Activated naive CD4-positive, alpha-beta T cell treated with anti-CD3 and anti-CD28 coated beads, Interleukin-2, amount 50 U/mL, for 72 hours (primary cell): ENCODE measurements at regions not wholly inside any gene's neighbourhood (a gene's known extent, or its start where the extent isn't known, plus 50 kb on each side); places are given as distances from the start of the nearest gene placed in this dataset.

ENCODE experiments used
- ATAC-seq, 2 donors: fragments of 150-1000 bp; cut with Tn5 transposase; 2 replicates each; pipeline ENCODE4 v1.10.0; 2021; ENCODE audit warnings: mild to moderate bottlenecking in 2 of 2, moderate library complexity in 2 of 2
- DNase-seq, 2 donors: peaks; one replicate each; pipeline ENCODE4 v3.0.0; 2021 to 2022; ENCODE audit warnings: low spot score in 2 of 2
- H3K27ac Mint-ChIP-seq, 2 donors: one replicate each; pipeline ENCODE4 v1.8.0; 2022; ENCODE audit warnings: mild to moderate bottlenecking in 2 of 2, mixed read lengths in 2 of 2
- H3K36me3 Mint-ChIP-seq, 2 donors: one replicate each; pipeline ENCODE4 v1.8.0; 2022; ENCODE audit warnings: mixed read lengths in 2 of 2
- H3K9me3 Mint-ChIP-seq, 2 donors: one replicate each; pipeline ENCODE4 v1.8.0; 2022; ENCODE audit warnings: mixed read lengths in 2 of 2

DNA sequence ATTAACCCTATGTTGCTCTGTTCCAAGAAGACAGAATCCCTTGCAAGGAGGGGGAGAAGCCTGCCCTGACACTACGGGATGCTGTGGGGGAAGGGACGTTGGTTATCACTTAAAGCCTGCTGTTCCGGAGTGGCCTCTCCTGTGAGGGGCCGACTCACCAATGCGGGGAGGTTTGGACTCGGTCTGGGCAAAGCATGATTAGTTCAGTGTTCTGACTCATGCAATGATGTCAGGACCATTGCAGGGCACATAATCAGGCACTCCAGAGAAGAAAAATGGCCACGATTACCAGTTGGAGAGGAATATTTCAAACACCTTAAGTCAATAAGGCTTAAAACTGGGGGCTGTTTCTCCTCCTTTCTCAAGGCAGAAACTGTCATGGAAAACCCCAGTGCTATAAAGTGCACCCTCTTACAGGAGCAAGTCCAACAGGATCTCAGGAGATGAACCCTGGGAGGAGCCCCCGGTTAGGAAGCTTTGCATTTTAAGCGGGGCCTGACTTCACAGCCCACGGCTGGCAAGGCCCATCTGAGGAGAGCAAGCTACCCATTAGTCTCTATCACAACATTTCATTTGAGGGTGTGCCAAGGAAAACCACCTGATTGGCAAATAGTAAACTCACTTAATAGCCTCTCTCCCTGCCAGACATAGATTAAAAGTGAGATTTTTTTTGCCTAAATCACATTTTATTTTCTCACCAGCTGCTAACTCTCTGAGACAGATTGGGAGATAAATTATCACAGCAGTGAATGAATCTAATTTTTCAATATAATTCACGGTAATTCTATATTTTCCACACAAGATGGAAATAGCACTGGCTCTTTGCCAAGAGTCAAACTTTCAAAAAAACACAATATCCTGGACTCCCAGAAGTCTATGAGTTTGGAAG lies 202.5 kb downstream of the C1orf94 start:
- Mint-ChIP-seq H3K27ac (no peak overlapping the region), H3K36me3 (no peaks in the 10 kb centered on the region), H3K9me3 (no peaks in the 10 kb centered on the region)
- ATAC-seq: no peak
- no peak for DNase-seq

DNA sequence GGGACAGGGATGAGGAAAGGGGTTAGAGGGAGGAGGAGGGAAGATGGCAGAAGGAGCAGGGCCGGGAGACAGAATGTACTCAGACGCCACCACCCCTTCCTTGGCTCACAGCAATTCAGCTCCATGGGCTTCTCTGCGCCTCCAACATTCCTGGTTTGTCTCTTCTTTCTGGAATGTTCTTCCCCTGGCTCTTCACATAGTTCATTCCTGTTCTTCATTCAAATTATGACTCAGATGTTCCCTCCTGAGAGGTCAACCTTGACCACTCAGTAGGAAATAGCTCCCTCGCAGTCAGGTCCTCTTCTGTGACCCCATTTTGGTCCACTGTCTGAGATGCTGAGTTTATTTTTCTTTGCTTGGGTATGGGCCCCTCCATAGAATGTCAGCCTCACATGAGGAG lies 203.2 kb downstream of the C1orf94 start:
- H3K36me3 Mint-ChIP-seq: no peaks in the 10 kb centered on the region
- H3K27ac Mint-ChIP-seq: no peak overlapping the region
- ATAC-seq: no peak
- no peak for DNase-seq
- no peaks in the 10 kb centered on the region for H3K9me3 Mint-ChIP-seq

DNA sequence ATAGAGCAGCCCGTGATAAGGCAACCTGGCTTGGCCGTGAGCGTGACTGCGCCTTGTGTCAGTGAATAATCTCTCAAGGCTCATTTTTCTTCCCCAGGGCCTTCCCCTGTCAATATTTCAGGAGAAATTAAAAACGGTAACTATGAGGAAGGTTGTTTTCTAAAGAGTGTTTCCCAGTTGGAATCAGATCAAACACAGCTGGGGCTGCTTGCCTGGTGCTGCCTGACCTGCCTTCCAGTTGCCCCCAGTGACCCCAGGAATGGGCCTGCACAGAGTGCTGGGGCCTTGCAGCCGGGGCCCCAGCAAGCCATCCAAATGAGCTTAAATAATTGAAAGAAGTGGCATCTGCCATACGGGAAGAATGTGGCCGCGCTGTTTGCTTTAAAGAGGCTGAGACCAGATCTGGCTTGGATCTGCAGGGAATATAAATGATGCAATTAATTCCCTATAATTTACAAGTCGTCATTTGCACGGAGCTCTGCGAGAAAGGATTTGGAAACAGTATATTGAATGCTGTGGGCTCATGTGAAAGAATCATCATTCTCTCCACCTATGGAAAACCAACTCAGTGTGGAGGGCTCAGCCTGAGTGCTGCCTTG lies 203.9 kb downstream of the C1orf94 start:
- H3K9me3 Mint-ChIP-seq: no peaks in the 10 kb centered on the region
- H3K36me3 Mint-ChIP-seq: no peaks in the 10 kb centered on the region
- no peak for DNase-seq
- no peak overlapping the region for H3K27ac Mint-ChIP-seq
- ATAC-seq: no peak

DNA sequence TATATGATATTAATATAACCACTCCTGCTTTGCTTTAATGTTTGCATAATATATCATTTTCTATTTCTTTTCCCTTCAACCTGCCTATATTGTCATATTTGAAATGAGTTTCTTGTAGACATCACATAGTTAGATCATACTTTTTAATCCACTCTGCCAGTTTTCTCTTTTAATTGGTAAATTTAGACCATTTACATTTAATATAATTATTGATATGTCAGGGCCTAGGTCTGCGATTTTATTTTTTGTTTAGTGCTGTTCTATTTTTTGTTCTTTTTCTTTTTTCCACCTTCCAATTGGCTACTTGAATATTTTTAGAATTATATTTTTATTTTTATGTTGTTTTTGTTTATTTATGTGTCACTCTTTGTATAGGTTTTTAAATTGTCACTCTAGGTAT lies 213.3 kb downstream of the C1orf94 start:
- no peak for DNase-seq
- ATAC-seq: no peak
- H3K9me3 Mint-ChIP-seq: peaks cover 4 to 9% of the 10 kb centered on the region in 2 donors
- no peaks in the 10 kb centered on the region for H3K36me3 Mint-ChIP-seq
- H3K27ac Mint-ChIP-seq: no peak overlapping the region

DNA sequence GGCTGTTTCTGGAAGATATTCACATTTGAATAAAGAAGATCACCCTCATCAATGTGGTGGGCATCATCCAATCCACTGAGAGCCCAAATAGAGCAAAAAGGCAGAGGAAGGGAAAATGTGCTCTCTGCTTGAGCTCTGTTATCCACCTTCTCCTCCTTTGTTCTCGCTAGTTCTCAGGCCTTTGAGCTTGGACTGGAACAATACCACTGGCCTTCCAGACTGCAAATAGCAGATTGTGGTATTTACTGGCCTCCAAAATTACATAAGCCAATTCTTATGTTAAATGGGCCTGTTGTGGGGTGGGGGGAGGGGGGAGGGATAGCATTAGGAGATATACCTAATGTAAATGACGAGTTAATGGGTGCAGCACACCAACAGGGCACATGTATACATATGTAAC lies 219.3 kb downstream of the C1orf94 start:
- Mint-ChIP-seq H3K9me3 (peaks cover 0 to 2% of the 10 kb centered on the region in 2 donors), H3K27ac (no peak overlapping the region), H3K36me3 (no peaks in the 10 kb centered on the region)
- ATAC-seq: no peak
- no peak for DNase-seq

DNA sequence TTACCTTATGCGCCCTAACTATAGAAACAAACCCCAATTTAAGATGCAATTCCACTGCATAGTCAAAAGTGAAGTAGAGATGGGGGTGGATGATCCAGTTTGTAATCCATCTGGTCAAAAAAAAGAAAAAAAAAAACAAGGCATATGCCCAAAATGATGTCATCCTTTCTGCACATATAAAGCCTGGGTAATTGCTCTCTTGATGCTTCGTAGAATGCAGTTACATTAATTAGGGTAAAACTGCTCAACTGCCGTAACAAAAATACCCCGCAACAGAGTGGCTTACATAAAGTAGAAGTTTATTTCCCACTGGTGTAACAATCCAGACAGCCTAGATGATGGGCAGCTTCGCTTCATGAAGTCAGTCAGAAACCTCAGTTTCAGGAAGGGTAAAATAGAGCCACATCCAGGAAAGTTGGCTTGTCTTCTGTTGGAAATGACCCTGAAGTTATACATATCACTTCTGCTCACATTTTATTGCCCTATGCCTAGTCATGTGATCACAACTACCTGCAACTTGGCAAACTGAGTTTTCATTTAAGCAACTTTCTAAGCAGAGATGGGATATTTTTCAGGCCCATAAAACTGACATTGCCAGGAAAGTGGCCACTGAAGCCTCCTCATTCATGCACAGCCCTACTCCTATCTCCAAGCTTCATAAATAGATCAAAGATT lies 221.7 kb downstream of the C1orf94 start:
- Mint-ChIP-seq H3K36me3 (no peaks in the 10 kb centered on the region), H3K27ac (no peak overlapping the region), H3K9me3 (no peaks in the 10 kb centered on the region)
- no peak for DNase-seq
- ATAC-seq: no peak

DNA sequence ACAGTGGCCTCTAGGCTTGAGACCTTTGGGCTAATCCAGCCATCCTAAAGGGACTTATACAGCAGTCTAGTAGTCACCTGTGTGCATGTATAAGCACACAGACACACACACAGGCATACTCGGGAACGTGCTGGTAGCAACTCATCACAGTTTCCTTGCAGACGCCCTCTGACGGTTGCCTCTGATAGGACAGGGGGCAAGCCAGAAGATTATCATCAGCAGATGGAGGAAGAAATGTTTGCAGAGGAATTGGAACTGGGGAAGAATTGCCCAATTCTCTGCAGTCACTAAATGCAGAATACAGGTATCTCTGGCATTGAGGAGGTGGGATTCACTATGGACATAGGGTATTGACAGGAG lies 222.2 kb downstream of the C1orf94 start:
- H3K27ac Mint-ChIP-seq: no peak overlapping the region
- no peaks in the 10 kb centered on the region for H3K9me3 Mint-ChIP-seq
- DNase-seq: no peak

DNA sequence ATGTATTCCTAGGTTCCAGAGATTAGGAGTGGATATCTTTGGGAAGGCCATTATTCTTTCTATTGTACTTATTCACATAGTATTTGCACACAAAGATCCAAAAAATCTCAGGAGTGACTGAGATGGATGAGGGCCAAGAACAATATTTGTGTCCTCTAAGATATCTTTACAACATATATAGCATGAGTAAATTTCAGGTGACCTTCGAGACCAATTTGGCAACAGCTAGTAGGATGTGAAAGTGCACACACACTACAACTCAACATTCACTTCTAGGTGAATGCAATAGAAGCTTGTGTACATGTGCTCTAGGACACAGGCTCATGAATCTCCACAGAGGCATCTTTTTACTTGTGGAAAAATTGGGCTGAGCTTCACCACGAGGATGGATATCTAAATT lies 224.0 kb downstream of the C1orf94 start:
- DNase-seq (no peak), ATAC-seq (no peak)
- Mint-ChIP-seq H3K36me3 (no peaks in the 10 kb centered on the region), H3K27ac (no peak overlapping the region), H3K9me3 (no peaks in the 10 kb centered on the region)

More for the DNA sequence above, 222.2 kb downstream of the C1orf94 start:
- no peak for ATAC-seq
- no peaks in the 10 kb centered on the region for H3K36me3 Mint-ChIP-seq

DNA sequence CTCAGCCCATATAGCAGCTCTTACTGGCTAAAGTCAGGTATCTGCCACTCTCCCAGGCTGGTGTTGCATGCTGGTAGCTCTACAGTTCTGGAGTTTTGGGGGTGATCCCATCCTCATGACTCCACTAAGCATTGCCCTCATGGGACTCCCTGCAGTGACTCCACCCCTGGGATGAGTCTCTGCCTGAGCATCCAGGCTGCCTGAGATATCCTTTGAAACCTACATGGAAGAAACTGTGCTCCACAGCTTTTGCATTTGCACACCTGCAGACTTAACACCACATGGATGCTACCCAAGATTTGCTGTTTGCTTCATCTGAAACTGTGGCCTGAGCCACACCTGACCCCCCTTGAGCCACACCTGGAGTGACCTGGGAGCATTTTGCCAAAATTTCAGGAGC lies 226.4 kb downstream of the C1orf94 start:
- DNase-seq (no peak), ATAC-seq (no peak)
- Mint-ChIP-seq H3K36me3 (no peaks in the 10 kb centered on the region), H3K27ac (no peak overlapping the region), H3K9me3 (no peaks in the 10 kb centered on the region)

DNA sequence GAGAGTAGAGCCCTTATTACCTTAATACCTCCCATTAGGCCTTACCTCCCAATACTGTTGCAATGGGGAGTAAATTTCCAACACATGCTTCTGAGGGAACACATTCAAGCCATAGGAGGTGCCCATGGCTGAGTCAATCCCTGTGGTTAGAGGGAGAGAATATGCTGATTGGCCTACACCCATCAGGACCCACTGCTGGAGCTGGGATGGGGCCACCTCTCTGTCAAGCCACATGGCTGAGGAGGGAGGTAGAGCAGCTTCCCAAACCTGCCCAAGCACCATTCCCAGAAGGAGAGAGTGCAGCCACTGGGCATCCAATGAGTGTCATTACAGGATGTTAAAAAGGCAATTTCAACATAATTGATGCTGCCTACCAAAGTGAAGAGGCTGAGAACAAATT lies 228.1 kb downstream of the C1orf94 start:
- no peaks in the 10 kb centered on the region for H3K36me3 Mint-ChIP-seq
- no peak for DNase-seq
- H3K27ac Mint-ChIP-seq: no peak overlapping the region
- no peak for ATAC-seq
- H3K9me3 Mint-ChIP-seq: no peaks in the 10 kb centered on the region

DNA sequence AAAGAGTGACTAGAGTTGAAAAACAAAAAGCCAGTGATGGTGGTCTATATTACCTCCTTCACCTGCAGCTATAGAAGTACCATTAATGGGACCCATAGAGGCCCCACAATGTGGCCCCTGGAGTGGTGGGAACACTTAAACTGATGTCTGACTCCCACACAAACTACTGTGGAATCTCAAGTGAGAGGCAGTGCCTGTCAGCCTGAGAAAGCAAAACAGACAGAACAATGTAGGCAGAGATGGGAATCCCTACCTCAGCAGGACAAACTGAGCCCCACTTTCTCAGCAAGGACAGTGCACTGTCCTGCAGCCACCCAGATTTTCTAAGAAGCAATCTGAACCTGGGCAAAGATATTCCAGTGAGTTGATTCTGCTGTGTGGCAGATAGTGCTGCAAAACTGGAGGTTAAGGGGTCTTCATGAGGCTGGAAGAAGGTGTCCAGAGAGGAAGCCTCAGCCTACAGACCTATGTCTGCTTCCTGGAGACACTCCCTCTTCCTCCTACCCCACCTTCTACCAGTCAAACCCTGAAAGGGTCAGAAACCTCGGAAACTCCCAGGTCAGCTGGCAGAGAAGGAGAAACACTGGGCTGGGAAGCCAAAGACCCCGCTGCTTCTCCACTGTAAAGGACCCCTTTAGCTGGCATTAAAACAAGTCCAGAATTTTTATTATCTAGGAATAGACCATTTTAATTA lies 228.7 kb downstream of the C1orf94 start:
- Mint-ChIP-seq H3K36me3 (no peaks in the 10 kb centered on the region), H3K9me3 (no peaks in the 10 kb centered on the region), H3K27ac (no peak overlapping the region)
- no peak for DNase-seq
- ATAC-seq: no peak

DNA sequence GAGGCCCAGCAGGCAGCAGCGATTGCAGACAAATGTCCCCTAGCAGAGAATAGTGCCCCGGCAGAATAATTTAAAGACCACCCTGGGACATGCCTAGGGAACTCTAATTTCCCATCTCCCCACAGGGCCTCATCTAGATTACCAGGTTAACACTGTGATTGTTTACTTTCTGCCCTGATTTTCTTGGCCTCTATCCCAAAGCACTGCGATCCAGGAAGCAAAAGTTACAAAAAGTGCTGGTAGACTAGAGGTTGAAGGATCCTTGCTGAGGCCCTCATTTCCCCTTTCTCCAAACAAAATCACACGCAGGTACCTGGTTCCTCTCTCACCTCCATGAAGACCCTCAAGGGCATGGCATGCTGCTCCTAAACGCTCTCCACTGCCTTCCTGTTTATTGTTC lies 229.7 kb downstream of the C1orf94 start:
- ATAC-seq: no peak
- Mint-ChIP-seq H3K9me3 (no peaks in the 10 kb centered on the region), H3K36me3 (no peaks in the 10 kb centered on the region), H3K27ac (no peak overlapping the region)
- no peak for DNase-seq

DNA sequence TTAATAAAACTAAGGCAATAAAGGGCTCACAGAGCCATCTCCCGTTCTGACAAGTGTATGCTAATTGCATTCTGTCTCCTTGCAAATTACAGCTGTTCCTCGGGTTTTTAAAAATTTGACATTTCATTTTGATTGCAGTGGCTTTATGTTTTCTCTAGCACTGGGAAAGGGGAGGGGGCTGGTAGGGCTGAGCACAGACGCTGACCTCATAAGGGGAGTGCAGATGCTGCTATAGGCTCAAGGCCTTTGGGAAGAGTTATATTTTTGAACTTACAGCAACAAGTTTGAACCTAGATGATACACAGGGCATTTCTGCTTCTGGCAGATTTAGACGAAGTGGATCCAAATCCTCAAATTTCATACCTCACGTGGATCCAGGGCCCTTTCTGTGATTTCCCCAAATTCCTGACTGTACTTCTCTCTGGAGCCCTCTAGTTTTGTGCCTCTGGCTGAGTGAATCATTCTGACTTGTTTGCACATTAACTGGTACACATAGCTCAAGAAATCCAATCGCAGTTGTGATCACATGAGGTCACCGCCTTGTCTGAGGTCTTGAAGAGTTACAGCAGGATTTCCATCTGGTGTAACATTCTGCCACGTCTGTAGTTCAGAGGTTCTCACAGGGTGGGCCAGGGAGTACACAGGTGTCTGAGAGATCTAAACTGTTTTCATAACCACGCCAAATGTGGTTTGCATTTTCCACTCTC lies 230.3 kb downstream of the C1orf94 start:
- DNase-seq (no peak), ATAC-seq (no peak)
- Mint-ChIP-seq H3K36me3 (no peaks in the 10 kb centered on the region), H3K9me3 (no peaks in the 10 kb centered on the region), H3K27ac (no peak overlapping the region)

DNA sequence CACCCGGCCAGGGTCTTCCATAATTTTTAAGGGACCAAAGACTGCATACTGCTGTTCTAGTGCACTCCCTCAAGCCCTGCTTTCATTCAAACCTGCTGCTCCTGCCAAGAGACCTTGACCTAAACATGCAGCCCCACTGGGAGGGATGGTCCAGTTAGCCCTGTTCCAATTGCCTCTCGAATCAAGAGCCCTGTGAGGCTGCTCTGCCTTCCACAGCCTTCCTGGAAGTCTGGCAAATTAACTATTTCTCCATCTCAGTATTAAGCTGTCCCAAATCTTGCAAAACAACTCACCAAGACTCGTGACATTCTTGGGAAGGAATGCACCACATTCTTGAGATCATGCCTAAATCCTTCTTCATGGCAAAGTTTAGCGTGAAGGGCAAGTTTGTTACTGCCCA lies 231.3 kb downstream of the C1orf94 start:
- Mint-ChIP-seq H3K36me3 (no peaks in the 10 kb centered on the region), H3K27ac (no peak overlapping the region), H3K9me3 (no peaks in the 10 kb centered on the region)
- ATAC-seq (no peak), DNase-seq (no peak)

DNA sequence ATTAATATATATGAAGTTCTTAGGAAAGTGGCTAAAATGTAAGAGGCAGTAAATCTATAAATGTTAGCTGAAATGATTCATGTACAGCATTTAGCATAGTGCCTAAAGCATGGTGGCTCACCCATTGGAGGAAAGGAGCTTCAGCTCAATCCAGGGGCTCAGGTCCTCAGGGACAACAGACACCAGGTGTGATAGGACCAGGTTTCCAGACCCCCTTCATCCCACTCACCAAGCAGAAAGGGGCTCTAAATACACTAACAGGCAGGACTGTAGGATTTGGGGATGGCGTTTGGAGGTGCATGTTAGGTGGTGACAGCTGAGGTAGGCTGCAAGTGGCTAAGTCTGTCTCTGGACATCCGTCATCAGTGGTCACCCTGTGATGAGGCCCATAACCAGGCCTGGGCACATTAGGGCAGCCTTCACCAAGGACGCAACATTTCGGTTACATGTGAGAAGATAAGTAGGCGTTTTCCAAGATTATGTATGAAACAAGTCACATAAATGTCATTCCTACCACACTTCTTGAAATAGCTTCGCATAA lies 233.1 kb downstream of the C1orf94 start:
- no peak for DNase-seq

DNA sequence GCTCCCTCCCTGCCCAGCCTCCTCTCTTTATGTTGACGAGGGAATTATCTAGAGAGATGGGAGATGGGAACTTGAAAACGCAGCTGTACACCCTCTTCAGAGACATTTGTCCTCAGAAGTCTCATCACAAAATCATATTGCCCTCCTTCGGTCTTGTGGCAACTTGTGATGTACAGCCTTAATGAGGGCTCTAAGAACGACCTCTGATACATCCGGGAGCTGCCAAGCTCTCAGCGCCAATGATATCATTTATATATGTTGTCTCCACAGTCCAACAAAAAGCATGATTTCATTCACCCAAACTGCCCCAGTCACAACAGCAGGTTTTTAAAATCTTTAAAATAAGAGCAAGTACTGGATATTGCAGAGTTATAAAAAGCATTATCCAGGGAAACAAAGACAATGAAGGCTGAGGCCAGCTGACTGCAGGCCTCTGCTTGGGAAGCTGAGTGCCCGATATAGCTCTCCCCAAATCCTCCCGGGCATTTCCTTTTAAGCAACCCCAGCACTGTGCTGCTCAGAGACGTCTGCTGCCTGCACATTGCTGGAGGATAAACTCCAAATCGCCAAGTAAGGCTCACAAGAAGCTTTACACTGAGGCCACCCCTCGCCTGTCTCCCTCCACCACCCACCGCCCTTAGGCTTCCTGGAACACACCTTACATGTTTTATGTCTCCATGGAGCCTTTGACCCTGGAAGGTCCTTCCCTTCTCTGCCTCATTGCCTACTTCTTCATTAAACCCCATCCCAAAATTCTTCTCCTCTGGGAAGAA lies 236.1 kb downstream of the C1orf94 start:
- no peak for ATAC-seq
- no peak overlapping the region for H3K27ac Mint-ChIP-seq

More for the DNA sequence above, 233.1 kb downstream of the C1orf94 start:
- no peak for ATAC-seq
- Mint-ChIP-seq H3K27ac (no peak overlapping the region), H3K36me3 (no peaks in the 10 kb centered on the region), H3K9me3 (no peaks in the 10 kb centered on the region)

More for the DNA sequence above, 236.1 kb downstream of the C1orf94 start:
- no peak for DNase-seq
- Mint-ChIP-seq H3K36me3 (no peaks in the 10 kb centered on the region), H3K9me3 (no peaks in the 10 kb centered on the region)
